GM13977 (cell line): ENCODE measurements at regions not wholly inside any gene's neighbourhood (a gene's known extent, or its start where the extent isn't known, plus 50 kb on each side); places are given as distances from the start of the nearest gene placed in this dataset.

Experiments
- DNase-seq: peaks from one replicate; pipeline ENCODE4 v3.0.0; 2012; ENCODE audit warnings: low spot score
- CTCF ChIP-seq: IDR thresholded peaks from 2 replicates; pipeline ENCODE4 v1.5.1; 2012; ENCODE audit warnings: mild to moderate bottlenecking, control low read depth; ENCODE audit not compliant: insufficient read depth; ENCODE audit errors: extremely low read depth, missing control alignments
- in situ Hi-C: fragments of 300-500 bp; cut with MboI; formaldehyde crosslinking; loops from one replicate; pipeline ENCODE4 v1.12.0; 2022; ENCODE audit warnings: low sequenced_read_pairs, low pct_unique_long_range_greater_than_20kb, mixed read lengths, inconsistent platforms; ENCODE audit not compliant: unreplicated experiment

- no peak for TF ChIP-seq CTCF
- DNase-seq: no peak
- in situ Hi-C loops: no loop called here
Observed at GRCh38 chr21:36532769-36533467, 53.0 kb upstream of the CLDN14 start.

GRCh38 chr21:36533468-36533848 lies 53.5 kb upstream of the CLDN14 start:
- no peak for TF ChIP-seq CTCF
- no peak for DNase-seq
- in situ Hi-C loops: no loop called here

GRCh38 chr21:36534656-36535055 lies 54.7 kb upstream of the CLDN14 start:
- TF ChIP-seq CTCF: no peak
- no peak for DNase-seq

GRCh38 chr21:36535618-36536241 lies 55.8 kb upstream of the CLDN14 start:
- peak; percentile 75 for DNase-seq
- no peak for TF ChIP-seq CTCF
- in situ Hi-C loops: no loop called here

More at GRCh38 chr21:36534656-36535055, 54.7 kb upstream of the CLDN14 start:
- in situ Hi-C loops: no loop called here

- DNase-seq: no peak
- in situ Hi-C loops: no loop called here
- TF ChIP-seq CTCF: no peak
Observed at GRCh38 chr21:36538761-36539160, 58.8 kb upstream of the CLDN14 start.

- in situ Hi-C loops: no loop called here
- TF ChIP-seq CTCF: no peak
- DNase-seq: no peak
Observed at GRCh38 chr21:36539434-36540150, 59.7 kb upstream of the CLDN14 start.
